ENCODE measurements at regions not wholly inside any gene's neighbourhood (a gene's known extent, or its start where the extent isn't known, plus 50 kb on each side); places are given as distances from the start of the nearest gene placed in this dataset.
A peak's percentile ranks its signal among the peaks of the same experiment; 100 is the strongest.

- no peak overlapping the region for H3K27ac ChIP-seq
- TF ChIP-seq CTCF (IDR thresholded peaks at IDR 0.05): no peak
- no peaks in the 10 kb centered on the region for H3K36me3 ChIP-seq
- intact Hi-C loops (cut with DNase I): no loop called here
- DNase-seq: no peak
- no peak overlapping the region for H3K4me3 ChIP-seq
- ATAC-seq: no peak
- H3K9me3 ChIP-seq: no peaks in the 10 kb centered on the region
- H3K4me1 ChIP-seq: no peaks in the 10 kb centered on the region
- no peaks in the 10 kb centered on the region for H3K27me3 ChIP-seq
Measured at GRCh38 chr4:22187203-22187820, 238.7 kb upstream of the KCNIP4 start.

GRCh38 chr4:22181736-22182135, 233.2 kb upstream of the KCNIP4 start:
- H3K4me3 ChIP-seq: no peak overlapping the region
- intact Hi-C loops (cut with DNase I): no loop called here
- DNase-seq (no peak), ATAC-seq (no peak)
- no peak overlapping the region for H3K27ac ChIP-seq
- H3K36me3 ChIP-seq: no peaks in the 10 kb centered on the region
- no peak for TF ChIP-seq CTCF (IDR thresholded peaks at IDR 0.05)
- H3K9me3 ChIP-seq: no peaks in the 10 kb centered on the region
- no peaks in the 10 kb centered on the region for H3K4me1 ChIP-seq
- H3K27me3 ChIP-seq: no peaks in the 10 kb centered on the region

- no peaks in the 10 kb centered on the region for H3K9me3 ChIP-seq
- no peaks in the 10 kb centered on the region for H3K4me1 ChIP-seq
- TF ChIP-seq CTCF (IDR thresholded peaks at IDR 0.05): no peak
- ATAC-seq (peak; percentile 71), DNase-seq (no peak)
- intact Hi-C loops (cut with DNase I): no loop called here
- H3K27ac ChIP-seq: no peak overlapping the region
- H3K4me3 ChIP-seq: no peak overlapping the region
- H3K36me3 ChIP-seq: no peaks in the 10 kb centered on the region
- H3K27me3 ChIP-seq: no peaks in the 10 kb centered on the region
Measured at GRCh38 chr4:22179124-22179874, 230.7 kb upstream of the KCNIP4 start.

GRCh38 chr4:22174640-22175039, 226.1 kb upstream of the KCNIP4 start:
- no peak for ATAC-seq
- intact Hi-C loops (cut with DNase I): no loop called here
- H3K27me3 ChIP-seq: no peaks in the 10 kb centered on the region
- no peaks in the 10 kb centered on the region for H3K36me3 ChIP-seq
- H3K4me1 ChIP-seq: no peaks in the 10 kb centered on the region
- no peaks in the 10 kb centered on the region for H3K9me3 ChIP-seq
- no peak for DNase-seq
- no peak for TF ChIP-seq CTCF (IDR thresholded peaks at IDR 0.05)
- no peak overlapping the region for H3K27ac ChIP-seq
- no peak overlapping the region for H3K4me3 ChIP-seq

GRCh38 chr4:22170353-22170752, 221.8 kb upstream of the KCNIP4 start:
- no peak for TF ChIP-seq CTCF (IDR thresholded peaks at IDR 0.05)
- Histone ChIP-seq H3K27ac (no peak overlapping the region), H3K27me3 (no peaks in the 10 kb centered on the region), H3K9me3 (no peaks in the 10 kb centered on the region), H3K4me3 (no peak overlapping the region), H3K36me3 (no peaks in the 10 kb centered on the region), H3K4me1 (no peaks in the 10 kb centered on the region)
- intact Hi-C loops (cut with DNase I): no loop called here
- no peak for ATAC-seq
- DNase-seq: no peak
